Smooth muscle cell (in vitro differentiated cells): ENCODE measurements at regions not wholly inside any gene's neighbourhood (a gene's known extent, or its start where the extent isn't known, plus 50 kb on each side); places are given as distances from the start of the nearest gene placed in this dataset.

Experiments used
- DNase-seq: peaks from one replicate; lab custom pipeline; 2025; ENCODE audit not compliant: unreplicated experiment; lab: John Stamatoyannopoulos, UW
- H2AFZ ChIP-seq: fragments of 200-600 bp; sonication (generic); 2 replicates; pipeline ENCODE4 v1.6.0; 2016; ENCODE audit warnings: antibody characterized with exemption, low read depth, mild to moderate bottlenecking
- H3F3A ChIP-seq: fragments of 200-600 bp; sonication (generic); 2 replicates; pipeline ENCODE4 v1.6.0; 2017; ENCODE audit warnings: antibody characterized with exemption, low read depth
- H3K27ac ChIP-seq: fragments of 200-600 bp; sonication (generic); 2 replicates; pipeline ENCODE4 v1.5.1; 2016; ENCODE audit warnings: low read depth, mild to moderate bottlenecking
- H3K27me3 ChIP-seq: fragments of 200-600 bp; sonication (generic); 2 replicates; pipeline ENCODE4 v1.6.1; 2016; ENCODE audit warnings: low read depth, mild to moderate bottlenecking
- H3K36me3 ChIP-seq: fragments of 200-600 bp; sonication (generic); 2 replicates; pipeline ENCODE4 v1.5.1; 2016; ENCODE audit warnings: low read depth
- H3K4me1 ChIP-seq: fragments of 200-600 bp; sonication (generic); 2 replicates; pipeline ENCODE4 v1.5.1; 2016; ENCODE audit warnings: low read depth
- H3K4me2 ChIP-seq: fragments of 200-600 bp; sonication (generic); 2 replicates; pipeline ENCODE4 v1.6.0; 2016; ENCODE audit warnings: mild to moderate bottlenecking
- H3K4me3 ChIP-seq: fragments of 200-600 bp; sonication (generic); 2 replicates; pipeline ENCODE4 v1.5.1; 2016; ENCODE audit warnings: mild to moderate bottlenecking
- H3K79me2 ChIP-seq: fragments of 200-600 bp; sonication (generic); 2 replicates; pipeline ENCODE4 v1.6.0; 2016; ENCODE audit warnings: low read depth, mild to moderate bottlenecking
- H3K9ac ChIP-seq: fragments of 200-600 bp; sonication (generic); 2 replicates; pipeline ENCODE4 v1.6.0; 2016; ENCODE audit warnings: low read depth
- H3K9me3 ChIP-seq: fragments of 200-600 bp; sonication (generic); replicated peaks from 2 replicates; pipeline ENCODE4 v1.5.1; 2016; ENCODE audit warnings: low read depth
- H4K20me1 ChIP-seq: fragments of 200-600 bp; sonication (generic); 2 replicates; pipeline ENCODE4 v1.6.0; 2016; ENCODE audit warnings: low read depth
- CTCF ChIP-seq: fragments of 200-600 bp; sonication (generic); IDR thresholded peaks from 2 replicates; pipeline ENCODE4 v1.5.1; 2017; ENCODE audit warnings: borderline replicate concordance, mild to moderate bottlenecking, antibody characterized with exemption; ENCODE audit not compliant: insufficient read depth, poor library complexity, severe bottlenecking
- WGBS: methylation state at CpG from one replicate; pipeline ENCODE4 v1.1.7; 2016; ENCODE audit warnings: low lambda C conversion rate; 5-methylcytosine and 5-hydroxymethylcytosine counted together

GRCh38 chr12:13834241-13834640 lies 147.2 kb downstream of the GRIN2B start:
- no peaks in the 10 kb centered on the region for H3K36me3 ChIP-seq
- no peaks in the 10 kb centered on the region for H3K79me2 ChIP-seq
- H3K4me3 ChIP-seq: no peak overlapping the region
- H3F3A ChIP-seq: no peaks in the 10 kb centered on the region
- no peak for TF ChIP-seq CTCF
- no peaks in the 10 kb centered on the region for H4K20me1 ChIP-seq
- WGBS: 89% methylated on average over 5 of the region's 5 CpGs
- H3K27me3 ChIP-seq: no peaks in the 10 kb centered on the region
- no peaks in the 10 kb centered on the region for H3K9me3 ChIP-seq
- H3K4me2 ChIP-seq: no peak overlapping the region
- H3K9ac ChIP-seq: no peak overlapping the region
- DNase-seq: no peak
- no peaks in the 10 kb centered on the region for H3K4me1 ChIP-seq
- H3K27ac ChIP-seq: no peak overlapping the region
- no peak overlapping the region for H2AFZ ChIP-seq

- no peak for DNase-seq
- Histone ChIP-seq H3K79me2 (no peaks in the 10 kb centered on the region), H3K4me3 (no peak overlapping the region), H3K9ac (no peak overlapping the region), H3K27ac (no peak overlapping the region), H2AFZ (no peak overlapping the region), H3F3A (no peaks in the 10 kb centered on the region), H3K4me2 (no peak overlapping the region), H3K27me3 (peaks cover under 1% of the 10 kb centered on the region), H3K36me3 (no peaks in the 10 kb centered on the region), H3K9me3 (no peaks in the 10 kb centered on the region), H3K4me1 (peaks cover 3% of the 10 kb centered on the region), H4K20me1 (no peaks in the 10 kb centered on the region)
- WGBS: 81% methylated on average over 7 of the region's 7 CpGs
- no peak for TF ChIP-seq CTCF
These were observed 164.3 kb downstream of the GRIN2B start for GRCh38 chr12:13817131-13817530.

- H3K9ac ChIP-seq: no peak overlapping the region
- H3K4me2 ChIP-seq: no peak overlapping the region
- H3K27me3 ChIP-seq: no peaks in the 10 kb centered on the region
- H3K4me3 ChIP-seq: no peak overlapping the region
- H3K9me3 ChIP-seq: no peaks in the 10 kb centered on the region
- TF ChIP-seq CTCF: no peak
- H4K20me1 ChIP-seq: no peaks in the 10 kb centered on the region
- WGBS: 85% methylated on average over 2 of the region's 2 CpGs
- no peak for DNase-seq
- no peak overlapping the region for H2AFZ ChIP-seq
- no peaks in the 10 kb centered on the region for H3K36me3 ChIP-seq
- H3K79me2 ChIP-seq: no peaks in the 10 kb centered on the region
- no peak overlapping the region for H3K27ac ChIP-seq
- peaks cover 3% of the 10 kb centered on the region for H3K4me1 ChIP-seq
- H3F3A ChIP-seq: no peaks in the 10 kb centered on the region
These were observed 165.0 kb downstream of the GRIN2B start for GRCh38 chr12:13816394-13816793.

GRCh38 chr12:13812168-13812567 lies 169.2 kb downstream of the GRIN2B start:
- H3K4me2 ChIP-seq: no peak overlapping the region
- no peaks in the 10 kb centered on the region for H3K79me2 ChIP-seq
- H3K36me3 ChIP-seq: no peaks in the 10 kb centered on the region
- H3K27me3 ChIP-seq: no peaks in the 10 kb centered on the region
- no peak overlapping the region for H3K4me3 ChIP-seq
- H3K27ac ChIP-seq: no peak overlapping the region
- no peak overlapping the region for H2AFZ ChIP-seq
- no peak overlapping the region for H3K9ac ChIP-seq
- no peaks in the 10 kb centered on the region for H3F3A ChIP-seq
- no peaks in the 10 kb centered on the region for H3K9me3 ChIP-seq
- no peak for DNase-seq
- H3K4me1 ChIP-seq: peaks cover 3% of the 10 kb centered on the region
- TF ChIP-seq CTCF: no peak
- no peaks in the 10 kb centered on the region for H4K20me1 ChIP-seq
